ENCODE measurements at regions not wholly inside any gene's neighbourhood (a gene's known extent, or its start where the extent isn't known, plus 50 kb on each side); places are given as distances from the start of the nearest gene placed in this dataset.
A peak's percentile ranks its signal among the peaks of the same experiment; 100 is the strongest.

DNA sequence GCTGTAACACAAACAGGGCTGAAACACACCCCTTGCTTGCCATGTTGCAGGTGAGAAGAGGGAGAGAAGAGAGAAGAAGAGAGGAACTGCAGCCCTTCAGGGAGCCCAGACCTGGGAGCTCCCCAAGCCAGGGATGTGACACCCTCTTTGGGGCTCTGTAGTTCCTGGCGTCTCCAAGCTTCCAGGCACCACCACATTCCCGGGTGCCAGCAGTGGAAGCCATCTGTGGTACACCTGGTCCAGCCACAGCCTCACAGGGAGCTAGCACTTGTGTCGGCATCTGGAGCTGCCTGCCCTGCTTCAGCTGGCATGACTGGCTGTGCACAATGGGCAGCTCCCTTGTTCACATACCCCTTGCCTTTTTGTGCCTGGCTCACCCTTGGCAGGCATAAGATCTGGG is 182.1 kb downstream of the DEPDC1B start:
- Histone ChIP-seq H3K9me3 (replicated peaks; ENCODE audit: control insufficient read depth, insufficient read depth, low read length) (peaks cover 7% of the 10 kb centered on the region; the same call in 1 of the 3 replicates), H3K27ac (ENCODE audit: control insufficient read depth, insufficient read depth) (no peak overlapping the region), H3K4me1 (ENCODE audit: control insufficient read depth, insufficient read depth, low read length) (peaks cover 28% of the 10 kb centered on the region), H4K20me1 (ENCODE audit: control insufficient read depth, insufficient read depth) (no peaks in the 10 kb centered on the region), H3K27me3 (replicated peaks in 1 of 2; ENCODE audit: control insufficient read depth in 2 of 2, insufficient read depth in 2 of 2, low read length in 1 of 2) (no peaks in the 10 kb centered on the region), H3K4me3 (peak overlapping the region; percentile 78; the same call in 1 of the 2 replicates), H2AFZ (ENCODE audit: control insufficient read depth, low read depth, low read length) (no peak overlapping the region), H3K79me2 (ENCODE audit: control insufficient read depth, insufficient read depth, low read length) (peaks cover 44% of the 10 kb centered on the region), H3K9ac (ENCODE audit: control insufficient read depth, insufficient read depth, low read length) (no peak overlapping the region), H3K36me3 (ENCODE audit: control insufficient read depth in 2 of 2, insufficient read depth in 2 of 2, low read length in 1 of 2) (peaks cover 0 to 2% of the 10 kb centered on the region in 2 experiments; a peak in 1 of 4 replicates), H3K4me2 (ENCODE audit: control insufficient read depth, insufficient read depth) (peak overlapping the region; percentile 62)
- BruUV-seq (replicated peaks), result no TSS peak
- no peak for FAIRE-seq
- RAD21 ChIA-PET (ENCODE audit: unreplicated experiment), result interaction anchor here (1.3 kb wide), 1 partner anchor 13 kb away, joined by 4 read pairs; no protein-coding TSS in a partner anchor
- SMC1A ChIA-PET (ENCODE audit: uncharacterized antibody, unreplicated experiment), result interaction anchor here (1.0 to 1.5 kb wide), 3 partner anchors 14 to 132 kb away, joined by 4 to 6 read pairs (median 4); no protein-coding TSS in a partner anchor
- CTCF ChIA-PET, result interaction anchor here (0.6 to 2.7 kb wide), 2 partner anchors 13 to 102 kb away, joined by 3 to 10 read pairs; no protein-coding TSS in a partner anchor
- no peak for TF ChIP-seq IRF4 (IDR thresholded peaks at IDR 0.05; ENCODE audit: low read depth, low read length)
- TF ChIP-seq ATF7 (IDR thresholded peaks at IDR 0.05; ENCODE audit: low read depth), result no peak
- TF ChIP-seq, protein P1, sequence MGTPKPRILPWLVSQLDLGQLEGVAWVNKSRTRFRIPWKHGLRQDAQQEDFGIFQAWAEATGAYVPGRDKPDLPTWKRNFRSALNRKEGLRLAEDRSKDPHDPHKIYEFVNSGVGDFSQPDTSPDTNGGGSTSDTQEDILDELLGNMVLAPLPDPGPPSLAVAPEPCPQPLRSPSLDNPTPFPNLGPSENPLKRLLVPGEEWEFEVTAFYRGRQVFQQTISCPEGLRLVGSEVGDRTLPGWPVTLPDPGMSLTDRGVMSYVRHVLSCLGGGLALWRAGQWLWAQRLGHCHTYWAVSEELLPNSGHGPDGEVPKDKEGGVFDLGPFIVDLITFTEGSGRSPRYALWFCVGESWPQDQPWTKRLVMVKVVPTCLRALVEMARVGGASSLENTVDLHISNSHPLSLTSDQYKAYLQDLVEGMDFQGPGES (IDR thresholded peaks at IDR 0.05), result no peak
- TF ChIP-seq SIX5 (IDR thresholded peaks at IDR 0.05; ENCODE audit: low read depth, low read length, severe bottlenecking), result no peak
- TF ChIP-seq MEF2B (IDR thresholded peaks at IDR 0.05; ENCODE audit: partially characterized antibody, poor library complexity, severe bottlenecking), result no peak
- TF ChIP-seq, protein P2, sequence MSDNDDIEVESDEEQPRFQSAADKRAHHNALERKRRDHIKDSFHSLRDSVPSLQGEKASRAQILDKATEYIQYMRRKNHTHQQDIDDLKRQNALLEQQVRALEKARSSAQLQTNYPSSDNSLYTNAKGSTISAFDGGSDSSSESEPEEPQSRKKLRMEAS (IDR thresholded peaks at IDR 0.05; ENCODE audit: low read depth, low read length), result no peak
- no peak for TF ChIP-seq SP1 (IDR thresholded peaks at IDR 0.05; ENCODE audit: low read depth, low read length)
- TF ChIP-seq KDM1A (IDR thresholded peaks at IDR 0.05; ENCODE audit: borderline replicate concordance), result no peak
- TF ChIP-seq NRF1 (conservative IDR thresholded peaks at IDR 0.05; ENCODE audit: low read depth, low read length), result no peak
- no peak for TF ChIP-seq TAF1 (IDR thresholded peaks at IDR 0.05; ENCODE audit: borderline replicate concordance, low read depth, low read length)
- TF ChIP-seq CBX5 (IDR thresholded peaks at IDR 0.05; ENCODE audit: low read depth), result no peak
- no peak for TF ChIP-seq ZNF384 (IDR thresholded peaks at IDR 0.05; ENCODE audit: borderline replicate concordance, low read depth, low read length)
- TF ChIP-seq, protein P3, sequence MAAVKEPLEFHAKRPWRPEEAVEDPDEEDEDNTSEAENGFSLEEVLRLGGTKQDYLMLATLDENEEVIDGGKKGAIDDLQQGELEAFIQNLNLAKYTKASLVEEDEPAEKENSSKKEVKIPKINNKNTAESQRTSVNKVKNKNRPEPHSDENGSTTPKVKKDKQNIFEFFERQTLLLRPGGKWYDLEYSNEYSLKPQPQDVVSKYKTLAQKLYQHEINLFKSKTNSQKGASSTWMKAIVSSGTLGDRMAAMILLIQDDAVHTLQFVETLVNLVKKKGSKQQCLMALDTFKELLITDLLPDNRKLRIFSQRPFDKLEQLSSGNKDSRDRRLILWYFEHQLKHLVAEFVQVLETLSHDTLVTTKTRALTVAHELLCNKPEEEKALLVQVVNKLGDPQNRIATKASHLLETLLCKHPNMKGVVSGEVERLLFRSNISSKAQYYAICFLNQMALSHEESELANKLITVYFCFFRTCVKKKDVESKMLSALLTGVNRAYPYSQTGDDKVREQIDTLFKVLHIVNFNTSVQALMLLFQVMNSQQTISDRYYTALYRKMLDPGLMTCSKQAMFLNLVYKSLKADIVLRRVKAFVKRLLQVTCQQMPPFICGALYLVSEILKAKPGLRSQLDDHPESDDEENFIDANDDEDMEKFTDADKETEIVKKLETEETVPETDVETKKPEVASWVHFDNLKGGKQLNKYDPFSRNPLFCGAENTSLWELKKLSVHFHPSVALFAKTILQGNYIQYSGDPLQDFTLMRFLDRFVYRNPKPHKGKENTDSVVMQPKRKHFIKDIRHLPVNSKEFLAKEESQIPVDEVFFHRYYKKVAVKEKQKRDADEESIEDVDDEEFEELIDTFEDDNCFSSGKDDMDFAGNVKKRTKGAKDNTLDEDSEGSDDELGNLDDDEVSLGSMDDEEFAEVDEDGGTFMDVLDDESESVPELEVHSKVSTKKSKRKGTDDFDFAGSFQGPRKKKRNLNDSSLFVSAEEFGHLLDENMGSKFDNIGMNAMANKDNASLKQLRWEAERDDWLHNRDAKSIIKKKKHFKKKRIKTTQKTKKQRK (IDR thresholded peaks at IDR 0.05; ENCODE audit: low read depth, low read length), result no peak
- TF ChIP-seq SMAD1 (IDR thresholded peaks at IDR 0.05; ENCODE audit: low read depth, partially characterized antibody), result no peak
- no peak for TF ChIP-seq POLR2AphosphoS5 (IDR thresholded peaks at IDR 0.05; ENCODE audit: low read length)
- POLR2A ChIA-PET, result interaction anchor here (0.7 to 1.4 kb wide), 3 partner anchors 13 to 80 kb away, joined by 3 read pairs; no protein-coding TSS in a partner anchor
- ATAC-seq, result no peak
- intact Hi-C loops (cut with micrococcal nuclease; ENCODE audit: unreplicated experiment) (no loop called here), in situ Hi-C loops (cut with MboI) (no loop called here)
- WGBS (ENCODE audit: insufficient coverage, insufficient replicate concordance, low lambda C conversion rate, missing lambda C conversion rate), result 100% methylated on average over 3 of the region's 3 CpGs
- no peak for DNase-seq (ENCODE audit: low read depth, low spot score)
